ENCODE measurements at regions not wholly inside any gene's neighbourhood (a gene's known extent, or its start where the extent isn't known, plus 50 kb on each side); places are given as distances from the start of the nearest gene placed in this dataset.

DNA sequence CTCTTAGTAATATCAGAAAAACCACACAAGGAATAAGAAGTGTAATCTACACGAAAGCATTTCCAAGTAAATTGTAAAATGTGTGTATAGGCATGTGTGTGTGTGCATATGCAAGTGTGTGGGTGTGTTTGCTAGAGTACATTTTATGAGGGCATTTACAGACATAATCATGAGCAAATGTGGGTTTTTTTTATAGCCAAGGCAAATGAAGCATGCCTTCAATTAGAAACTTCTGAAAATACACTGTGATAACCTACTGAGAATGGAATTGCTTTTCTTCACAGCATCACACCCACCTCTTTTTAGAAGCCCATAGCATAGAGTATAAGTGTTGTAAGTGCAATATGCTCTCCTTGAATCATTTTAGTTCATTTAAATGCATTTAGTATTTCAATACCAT, 1721.1 kb downstream of the GRIK2 start:
- TF ChIP-seq CEBPB (IDR thresholded peaks at IDR 0.05; ENCODE audit: borderline replicate concordance in 1 of 2, low read depth in 2 of 2, low read length in 2 of 2) (no peak), BCL3 (IDR thresholded peaks at IDR 0.05; ENCODE audit: borderline replicate concordance, insufficient read depth, low read depth, low read length, poor library complexity, severe bottlenecking) (no peak), SMAD1 (IDR thresholded peaks at IDR 0.05; ENCODE audit: low read depth, partially characterized antibody) (no peak), BRCA1 (IDR thresholded peaks at IDR 0.05; ENCODE audit: low read depth, low read length) (no peak), TCF12 (IDR thresholded peaks at IDR 0.05; ENCODE audit: low read depth, low read length) (no peak), SREBF1 (IDR thresholded peaks at IDR 0.05; ENCODE audit: low read length) (no peak)
- TF ChIP-seq, protein P1, sequence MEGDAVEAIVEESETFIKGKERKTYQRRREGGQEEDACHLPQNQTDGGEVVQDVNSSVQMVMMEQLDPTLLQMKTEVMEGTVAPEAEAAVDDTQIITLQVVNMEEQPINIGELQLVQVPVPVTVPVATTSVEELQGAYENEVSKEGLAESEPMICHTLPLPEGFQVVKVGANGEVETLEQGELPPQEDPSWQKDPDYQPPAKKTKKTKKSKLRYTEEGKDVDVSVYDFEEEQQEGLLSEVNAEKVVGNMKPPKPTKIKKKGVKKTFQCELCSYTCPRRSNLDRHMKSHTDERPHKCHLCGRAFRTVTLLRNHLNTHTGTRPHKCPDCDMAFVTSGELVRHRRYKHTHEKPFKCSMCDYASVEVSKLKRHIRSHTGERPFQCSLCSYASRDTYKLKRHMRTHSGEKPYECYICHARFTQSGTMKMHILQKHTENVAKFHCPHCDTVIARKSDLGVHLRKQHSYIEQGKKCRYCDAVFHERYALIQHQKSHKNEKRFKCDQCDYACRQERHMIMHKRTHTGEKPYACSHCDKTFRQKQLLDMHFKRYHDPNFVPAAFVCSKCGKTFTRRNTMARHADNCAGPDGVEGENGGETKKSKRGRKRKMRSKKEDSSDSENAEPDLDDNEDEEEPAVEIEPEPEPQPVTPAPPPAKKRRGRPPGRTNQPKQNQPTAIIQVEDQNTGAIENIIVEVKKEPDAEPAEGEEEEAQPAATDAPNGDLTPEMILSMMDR (IDR thresholded peaks at IDR 0.05 in 2 of 3, conservative IDR thresholded peaks at IDR 0.05 in 1 of 3; ENCODE audit: control insufficient read depth in 2 of 3, extremely low read depth in 1 of 3, insufficient read depth in 1 of 3, low read depth in 3 of 3, low read length in 3 of 3) = no peak
